Activated naive CD4-positive, alpha-beta T cell treated with anti-CD3 and anti-CD28 coated beads for 36 hours (primary cell): ENCODE measurements at regions not wholly inside any gene's neighbourhood (a gene's known extent, or its start where the extent isn't known, plus 50 kb on each side); places are given as distances from the start of the nearest gene placed in this dataset.

ENCODE experiments used
- CTCF ChIA-PET: fragments of 350-600 bp; sonication (Branson Sonifier 250); formaldehyde crosslinking; loops from one replicate; lab custom pipeline; 2021; ENCODE audit warnings: antibody characterized with exemption; lab: Charles Lee
- DNase-seq: peaks from one replicate; pipeline ENCODE4 v3.0.0-alpha.2; 2020
- H3K27ac Mint-ChIP-seq: one replicate; pipeline ENCODE4 v1.8.0; 2021; ENCODE audit warnings: mild to moderate bottlenecking, mixed read lengths
- H3K27me3 Mint-ChIP-seq: one replicate; pipeline ENCODE4 v1.8.0; 2021; ENCODE audit warnings: low read depth, mixed read lengths
- H3K36me3 Mint-ChIP-seq: one replicate; pipeline ENCODE4 v1.8.0; 2021; ENCODE audit warnings: low read depth, mixed read lengths
- H3K4me1 Mint-ChIP-seq: one replicate; pipeline ENCODE4 v1.8.0; 2021; ENCODE audit warnings: low read depth, mixed read lengths
- H3K4me3 Mint-ChIP-seq: one replicate; pipeline ENCODE4 v1.8.0; 2021; ENCODE audit warnings: mild to moderate bottlenecking, moderate library complexity, mixed read lengths
- H3K9me3 Mint-ChIP-seq: one replicate; pipeline ENCODE4 v1.8.0; 2021; ENCODE audit warnings: mixed read lengths
- intact Hi-C: fragments of 100-400 bp; cut with micrococcal nuclease; formaldehyde crosslinking; loops from one replicate; pipeline ENCODE4 v1.15.1; 2023

DNA sequence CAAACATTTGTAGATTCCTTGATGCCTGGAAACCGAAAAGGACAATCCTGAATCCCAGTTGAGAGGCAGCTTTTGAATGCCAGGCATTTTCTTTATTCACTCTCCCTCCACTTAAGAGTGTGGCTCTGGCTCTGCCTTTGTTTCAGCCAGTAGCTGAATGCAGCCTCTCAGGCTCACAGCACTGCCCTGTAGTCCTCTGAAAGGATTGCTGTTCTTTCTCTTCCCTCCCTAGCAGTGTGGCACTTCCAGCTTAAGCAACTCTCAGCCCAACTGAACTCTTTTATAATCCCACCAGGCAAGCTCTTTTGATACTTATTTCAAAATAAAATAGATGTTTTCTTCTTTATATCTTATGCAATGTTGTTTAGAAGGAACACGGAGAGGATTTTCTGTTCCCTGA, 415.6 kb downstream of the GJA1 start:
- CTCF ChIA-PET: interaction anchor here (0.6 to 2.5 kb wide), 6 partner anchors 7 to 531 kb away, joined by 3 to 9 read pairs (median 4); no protein-coding TSS in a partner anchor
- Mint-ChIP-seq H3K4me3 (no peak overlapping the region), H3K9me3 (no peaks in the 10 kb centered on the region), H3K27ac (no peak overlapping the region), H3K27me3 (peaks cover 5% of the 10 kb centered on the region), H3K4me1 (peaks cover 7% of the 10 kb centered on the region), H3K36me3 (no peaks in the 10 kb centered on the region)
- intact Hi-C loops: no loop called here
- DNase-seq: no peak

DNA sequence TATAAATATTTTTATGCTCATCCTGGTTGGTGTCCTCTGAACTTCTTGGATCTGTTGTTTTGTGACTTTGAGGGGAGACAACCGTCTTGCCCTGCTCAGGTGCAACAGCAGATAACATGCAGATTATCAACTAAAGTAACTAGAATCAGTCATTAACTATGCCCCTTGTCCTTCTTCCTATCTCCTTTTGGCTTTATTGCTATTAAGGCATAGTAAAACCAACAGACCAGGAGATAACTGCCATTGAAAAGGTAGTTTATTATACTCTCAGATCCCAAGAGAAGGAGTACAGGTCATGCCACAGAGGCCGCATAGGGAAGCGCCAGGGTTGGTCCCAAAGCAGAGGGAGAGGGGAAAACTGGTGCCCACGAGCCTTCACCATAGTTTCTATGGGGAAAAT, 418.2 kb downstream of the GJA1 start:
- CTCF ChIA-PET: no interaction called here
- H3K27me3 Mint-ChIP-seq: peaks cover 5% of the 10 kb centered on the region
- H3K27ac Mint-ChIP-seq: no peak overlapping the region
- no peak for DNase-seq
- H3K4me3 Mint-ChIP-seq: no peak overlapping the region
- peaks cover 3% of the 10 kb centered on the region for H3K4me1 Mint-ChIP-seq
- no peaks in the 10 kb centered on the region for H3K9me3 Mint-ChIP-seq
- intact Hi-C loops: no loop called here
- H3K36me3 Mint-ChIP-seq: no peaks in the 10 kb centered on the region

DNA sequence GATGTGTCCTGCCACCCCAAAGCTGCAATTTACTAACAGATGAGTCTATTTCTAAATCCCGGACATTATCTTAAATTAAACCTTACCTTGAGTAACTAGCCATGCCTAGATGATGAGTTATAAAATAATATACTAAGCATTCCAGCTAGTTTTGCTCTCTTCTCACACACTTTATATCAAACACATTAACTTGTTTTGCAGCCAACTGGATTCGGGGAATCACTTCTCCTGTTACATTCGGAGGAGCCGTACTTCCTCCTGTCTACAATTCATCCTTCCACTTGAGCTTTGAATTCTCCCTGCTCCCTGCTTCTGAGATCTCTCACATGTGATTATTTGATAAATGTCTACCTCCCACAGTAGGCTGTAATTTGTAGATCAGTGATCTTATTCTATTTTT, 420.1 kb downstream of the GJA1 start:
- Mint-ChIP-seq H3K27ac (no peak overlapping the region), H3K36me3 (no peaks in the 10 kb centered on the region), H3K4me3 (no peak overlapping the region), H3K27me3 (peaks cover 5% of the 10 kb centered on the region), H3K4me1 (no peaks in the 10 kb centered on the region), H3K9me3 (no peaks in the 10 kb centered on the region)
- CTCF ChIA-PET: no interaction called here
- DNase-seq: no peak
- intact Hi-C loops: no loop called here

DNA sequence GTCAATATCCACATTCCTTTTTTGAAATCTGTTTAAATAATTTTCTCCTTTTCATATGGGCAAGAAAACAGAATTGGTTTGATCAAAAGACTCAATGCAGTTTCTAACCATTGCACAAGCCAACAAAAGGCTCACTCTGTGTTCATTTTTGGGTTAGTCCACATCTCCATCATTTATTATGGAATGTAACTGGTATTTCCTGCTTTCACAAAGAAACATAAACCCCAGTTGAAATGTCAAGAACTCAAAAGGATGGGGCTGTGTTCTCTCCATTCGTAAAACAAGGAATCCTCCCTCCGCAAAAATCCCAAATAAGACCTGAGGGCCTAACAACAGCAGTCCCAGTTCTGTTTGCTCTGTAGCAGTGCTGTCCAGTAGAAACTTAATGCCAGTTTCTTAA, 420.9 kb downstream of the GJA1 start:
- intact Hi-C loops: no loop called here
- Mint-ChIP-seq H3K27me3 (peaks cover 5% of the 10 kb centered on the region), H3K4me1 (no peaks in the 10 kb centered on the region), H3K36me3 (no peaks in the 10 kb centered on the region), H3K27ac (no peak overlapping the region), H3K4me3 (no peak overlapping the region), H3K9me3 (no peaks in the 10 kb centered on the region)
- CTCF ChIA-PET: no interaction called here
- no peak for DNase-seq

DNA sequence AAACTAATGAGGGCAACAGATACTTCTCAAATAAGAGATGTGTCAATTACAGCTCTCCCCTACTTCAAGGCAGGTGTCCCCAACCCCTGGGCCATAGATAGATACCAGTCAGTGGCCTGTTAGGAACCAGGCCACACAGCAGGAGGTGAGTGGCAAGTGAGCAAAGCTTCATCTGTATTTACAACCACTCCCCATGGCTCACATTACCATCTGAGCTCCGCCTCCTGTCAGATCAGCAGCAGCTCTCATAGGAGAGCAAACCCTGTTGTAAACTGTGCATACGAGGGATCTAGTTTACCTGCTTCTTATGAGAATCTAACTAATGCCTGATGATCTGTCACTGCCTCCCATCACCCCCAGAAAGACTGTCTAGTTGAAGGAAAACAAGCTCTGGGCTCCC, 422.1 kb downstream of the GJA1 start:
- CTCF ChIA-PET: interaction anchor here (0.6 to 2.7 kb wide), 2 partner anchors 8 to 251 kb away, joined by 3 to 9 read pairs; no protein-coding TSS in a partner anchor
- no peak overlapping the region for H3K4me3 Mint-ChIP-seq
- intact Hi-C loops: no loop called here
- H3K36me3 Mint-ChIP-seq: no peaks in the 10 kb centered on the region
- H3K27me3 Mint-ChIP-seq: peaks cover 3% of the 10 kb centered on the region
- peaks cover 2% of the 10 kb centered on the region for H3K9me3 Mint-ChIP-seq
- no peak overlapping the region for H3K27ac Mint-ChIP-seq
- H3K4me1 Mint-ChIP-seq: no peaks in the 10 kb centered on the region
- no peak for DNase-seq

DNA sequence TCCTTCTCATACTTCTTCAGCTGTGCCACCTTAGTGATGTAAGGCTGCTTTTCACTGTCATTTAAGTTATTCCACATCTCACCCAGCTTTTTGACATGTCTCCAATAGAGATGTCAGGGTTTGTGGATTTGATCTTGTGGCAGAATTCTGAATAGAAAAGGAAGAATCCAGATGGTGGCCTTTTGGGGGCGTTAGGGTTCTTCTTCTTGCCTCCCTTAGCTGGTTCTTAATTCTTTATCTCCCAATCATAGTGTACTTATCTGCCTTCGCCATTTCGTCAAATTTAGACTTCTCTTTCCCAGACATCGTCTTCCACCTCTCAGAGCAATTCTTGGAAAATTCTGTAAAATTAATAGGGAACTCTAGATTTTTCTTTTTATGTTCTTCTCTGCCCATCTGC, 422.9 kb downstream of the GJA1 start:
- no peak overlapping the region for H3K4me3 Mint-ChIP-seq
- peaks cover 2% of the 10 kb centered on the region for H3K27me3 Mint-ChIP-seq
- intact Hi-C loops: no loop called here
- H3K27ac Mint-ChIP-seq: no peak overlapping the region
- H3K4me1 Mint-ChIP-seq: no peaks in the 10 kb centered on the region
- no peak for DNase-seq
- H3K9me3 Mint-ChIP-seq: peaks cover 2% of the 10 kb centered on the region
- H3K36me3 Mint-ChIP-seq: no peaks in the 10 kb centered on the region
- CTCF ChIA-PET: interaction anchor here (0.6 to 2.7 kb wide), 3 partner anchors 9 to 252 kb away, joined by 3 to 9 read pairs (median 3); no protein-coding TSS in a partner anchor

DNA sequence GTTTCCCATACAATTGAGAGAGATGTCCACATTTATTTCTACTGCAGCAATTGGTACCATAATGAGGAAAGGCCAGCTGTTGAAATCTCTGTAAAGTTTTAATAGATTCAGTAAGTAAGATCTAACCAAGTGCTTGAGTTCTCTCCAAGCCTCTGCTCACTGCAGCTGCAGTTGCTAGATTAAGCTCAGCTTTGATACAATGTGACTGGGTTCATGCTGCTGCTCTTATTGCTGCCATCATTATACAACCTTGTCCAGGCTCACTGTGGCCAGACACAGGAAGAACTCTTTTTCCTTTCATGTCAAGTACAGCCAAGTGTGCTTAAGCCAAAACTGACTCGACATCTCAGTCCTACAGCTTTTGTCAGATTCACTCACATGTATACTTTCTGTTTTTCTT, 423.5 kb downstream of the GJA1 start:
- intact Hi-C loops: no loop called here
- no peak for DNase-seq
- no peaks in the 10 kb centered on the region for H3K36me3 Mint-ChIP-seq
- no peak overlapping the region for H3K4me3 Mint-ChIP-seq
- peaks cover 2% of the 10 kb centered on the region for H3K9me3 Mint-ChIP-seq
- peaks cover 2% of the 10 kb centered on the region for H3K27me3 Mint-ChIP-seq
- CTCF ChIA-PET: interaction anchor here (1.3 to 2.7 kb wide), 2 partner anchors 9 to 13 kb away, joined by 3 to 9 read pairs; no protein-coding TSS in a partner anchor
- H3K27ac Mint-ChIP-seq: no peak overlapping the region
- H3K4me1 Mint-ChIP-seq: no peaks in the 10 kb centered on the region

DNA sequence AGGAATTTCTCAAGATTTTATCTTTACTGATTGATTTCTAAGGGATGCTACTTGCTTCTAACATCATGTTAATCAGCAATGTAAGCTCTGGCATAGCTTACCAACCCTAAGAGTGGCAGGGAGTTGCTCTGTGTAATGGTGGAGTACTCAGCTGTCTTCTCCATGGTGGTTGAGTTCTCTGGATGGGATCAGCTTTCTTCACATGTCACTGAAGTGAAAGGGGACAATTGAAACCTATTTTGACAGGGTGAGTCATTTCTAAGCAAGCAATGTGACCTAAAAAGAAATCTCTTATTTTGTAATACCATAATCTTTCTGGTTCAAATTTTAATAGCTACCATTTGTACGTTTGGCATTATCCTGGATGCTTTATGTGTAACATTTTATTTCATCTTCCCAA, 430.4 kb downstream of the GJA1 start:
- H3K9me3 Mint-ChIP-seq: peaks cover 2% of the 10 kb centered on the region
- intact Hi-C loops: no loop called here
- no peaks in the 10 kb centered on the region for H3K27me3 Mint-ChIP-seq
- H3K4me3 Mint-ChIP-seq: no peak overlapping the region
- no peaks in the 10 kb centered on the region for H3K36me3 Mint-ChIP-seq
- no peak overlapping the region for H3K27ac Mint-ChIP-seq
- CTCF ChIA-PET: no interaction called here
- no peak for DNase-seq
- no peaks in the 10 kb centered on the region for H3K4me1 Mint-ChIP-seq

DNA sequence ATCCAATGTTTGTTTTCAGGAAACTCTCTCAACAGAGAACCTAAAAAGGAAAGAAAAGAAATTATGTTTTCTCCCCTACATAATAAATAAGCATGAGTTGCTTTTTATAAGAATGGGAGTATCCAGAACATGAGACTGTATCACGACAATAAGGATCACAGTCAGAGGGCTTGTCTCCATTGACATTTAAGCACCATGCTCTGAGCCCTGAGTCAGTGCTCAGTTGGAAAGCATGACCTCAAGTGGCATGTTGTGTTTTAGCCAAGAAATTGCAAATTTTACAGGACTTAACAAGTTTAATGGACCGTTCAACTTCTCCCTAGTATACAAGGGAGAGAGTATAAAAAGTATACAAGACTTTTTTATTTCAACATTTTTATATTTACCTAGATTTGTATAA, 431.6 kb downstream of the GJA1 start:
- CTCF ChIA-PET: no interaction called here
- no peaks in the 10 kb centered on the region for H3K4me1 Mint-ChIP-seq
- H3K27ac Mint-ChIP-seq: no peak overlapping the region
- no peaks in the 10 kb centered on the region for H3K27me3 Mint-ChIP-seq
- DNase-seq: no peak
- intact Hi-C loops: no loop called here
- no peak overlapping the region for H3K4me3 Mint-ChIP-seq
- H3K36me3 Mint-ChIP-seq: no peaks in the 10 kb centered on the region
- H3K9me3 Mint-ChIP-seq: no peaks in the 10 kb centered on the region

DNA sequence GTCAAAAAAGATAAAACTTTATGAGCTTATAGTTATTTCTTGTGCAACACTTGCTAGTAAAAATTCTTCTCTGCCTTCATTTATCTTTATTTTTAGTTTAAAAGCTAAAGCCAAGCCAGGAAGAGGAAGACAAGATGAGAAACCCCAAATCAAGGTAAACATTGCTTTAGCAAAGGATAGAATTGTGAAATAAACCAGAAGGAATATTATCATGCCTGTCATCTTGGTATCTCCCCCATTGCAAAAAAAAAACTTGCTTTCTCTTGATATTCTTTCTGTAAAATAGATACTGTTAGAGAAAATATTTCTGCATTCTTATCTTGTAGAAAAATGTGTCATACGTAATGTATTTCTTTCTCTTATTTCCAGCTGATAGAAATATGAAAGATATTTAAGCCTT, 432.8 kb downstream of the GJA1 start:
- no peak overlapping the region for H3K4me3 Mint-ChIP-seq
- H3K9me3 Mint-ChIP-seq: no peaks in the 10 kb centered on the region
- DNase-seq: no peak
- CTCF ChIA-PET: no interaction called here
- no peaks in the 10 kb centered on the region for H3K27me3 Mint-ChIP-seq
- H3K27ac Mint-ChIP-seq: no peak overlapping the region
- H3K36me3 Mint-ChIP-seq: no peaks in the 10 kb centered on the region
- intact Hi-C loops: no loop called here
- H3K4me1 Mint-ChIP-seq: no peaks in the 10 kb centered on the region

DNA sequence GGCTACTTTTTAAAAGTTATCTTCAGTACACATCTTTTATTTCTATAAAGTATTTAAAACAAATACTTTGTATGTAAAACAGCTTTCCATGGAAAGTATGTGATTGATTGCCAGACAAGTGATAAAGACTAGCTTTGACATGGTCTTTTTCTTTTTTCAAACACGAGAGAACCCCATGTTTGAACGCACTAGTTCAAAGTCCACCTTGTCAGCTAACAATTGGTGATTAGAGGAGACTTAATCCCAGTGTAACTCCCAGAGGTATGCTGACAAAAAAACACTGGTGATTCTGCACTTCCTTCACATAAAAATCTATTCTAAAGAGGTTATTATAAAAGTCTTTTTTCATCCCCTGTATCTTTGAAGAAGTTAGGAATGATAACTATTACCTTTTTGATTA, 438.1 kb downstream of the GJA1 start:
- CTCF ChIA-PET: no interaction called here
- H3K27me3 Mint-ChIP-seq: no peaks in the 10 kb centered on the region
- DNase-seq: no peak
- H3K36me3 Mint-ChIP-seq: no peaks in the 10 kb centered on the region
- H3K4me1 Mint-ChIP-seq: no peaks in the 10 kb centered on the region
- H3K4me3 Mint-ChIP-seq: no peak overlapping the region
- no peak overlapping the region for H3K27ac Mint-ChIP-seq
- intact Hi-C loops: no loop called here
- H3K9me3 Mint-ChIP-seq: no peaks in the 10 kb centered on the region

DNA sequence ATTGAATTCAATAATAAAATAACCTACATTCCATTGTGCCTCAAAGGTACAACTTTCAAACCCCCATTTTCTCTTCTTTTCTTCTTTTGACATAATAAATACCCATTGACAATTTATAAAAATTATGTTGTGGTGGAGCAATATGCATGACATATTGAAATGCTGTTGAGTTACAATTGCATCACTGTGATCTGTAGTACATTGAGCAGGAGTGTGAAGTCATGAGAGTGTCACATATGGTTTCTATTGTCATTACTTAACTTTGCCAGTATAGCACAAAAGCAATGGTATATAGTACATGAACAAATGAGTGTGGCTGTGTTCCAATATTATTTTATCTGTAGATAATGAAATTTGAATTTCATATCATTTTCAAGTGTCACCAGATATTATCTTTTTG, 441.3 kb downstream of the GJA1 start:
- CTCF ChIA-PET: interaction anchor here (0.7 kb wide), 1 partner anchor 47 kb away, joined by 3 read pairs; no protein-coding TSS in a partner anchor
- no peaks in the 10 kb centered on the region for H3K9me3 Mint-ChIP-seq
- intact Hi-C loops: no loop called here
- no peaks in the 10 kb centered on the region for H3K27me3 Mint-ChIP-seq
- no peak overlapping the region for H3K4me3 Mint-ChIP-seq
- no peaks in the 10 kb centered on the region for H3K36me3 Mint-ChIP-seq
- H3K4me1 Mint-ChIP-seq: no peaks in the 10 kb centered on the region
- DNase-seq: no peak
- no peak overlapping the region for H3K27ac Mint-ChIP-seq

DNA sequence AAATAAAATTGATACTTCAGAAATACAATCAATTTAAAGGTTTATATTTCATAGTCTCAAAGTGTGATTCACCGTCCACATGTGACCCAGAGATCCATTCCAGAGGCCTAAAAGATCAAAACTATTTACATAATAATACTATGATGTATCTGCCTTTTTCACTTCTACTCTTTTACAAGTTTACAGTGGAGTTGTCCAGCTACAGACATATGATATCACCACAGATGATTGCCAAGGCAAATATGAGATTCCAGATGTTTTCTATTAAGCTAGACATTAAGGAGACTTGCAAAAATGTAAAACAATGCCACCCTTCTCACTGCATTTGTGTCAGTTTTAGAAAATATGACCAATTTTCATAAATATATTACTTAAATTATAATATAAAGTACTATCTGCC, 443.7 kb downstream of the GJA1 start:
- H3K4me3 Mint-ChIP-seq: no peak overlapping the region
- H3K9me3 Mint-ChIP-seq: no peaks in the 10 kb centered on the region
- no peaks in the 10 kb centered on the region for H3K27me3 Mint-ChIP-seq
- no peak overlapping the region for H3K27ac Mint-ChIP-seq
- intact Hi-C loops: no loop called here
- CTCF ChIA-PET: no interaction called here
- H3K4me1 Mint-ChIP-seq: no peaks in the 10 kb centered on the region
- no peaks in the 10 kb centered on the region for H3K36me3 Mint-ChIP-seq
- no peak for DNase-seq
